GM12801 (cell line): ENCODE measurements at regions not wholly inside any gene's neighbourhood (a gene's known extent, or its start where the extent isn't known, plus 50 kb on each side); places are given as distances from the start of the nearest gene placed in this dataset.

Experiments used
- TF ChIP-seq, protein P1 (sequence below): IDR thresholded peaks from one replicate; pipeline ENCODE4 v1.5.1; 2011; ENCODE audit warnings: control low read depth; ENCODE audit not compliant: insufficient read length; ENCODE audit errors: extremely low read depth

DNA sequence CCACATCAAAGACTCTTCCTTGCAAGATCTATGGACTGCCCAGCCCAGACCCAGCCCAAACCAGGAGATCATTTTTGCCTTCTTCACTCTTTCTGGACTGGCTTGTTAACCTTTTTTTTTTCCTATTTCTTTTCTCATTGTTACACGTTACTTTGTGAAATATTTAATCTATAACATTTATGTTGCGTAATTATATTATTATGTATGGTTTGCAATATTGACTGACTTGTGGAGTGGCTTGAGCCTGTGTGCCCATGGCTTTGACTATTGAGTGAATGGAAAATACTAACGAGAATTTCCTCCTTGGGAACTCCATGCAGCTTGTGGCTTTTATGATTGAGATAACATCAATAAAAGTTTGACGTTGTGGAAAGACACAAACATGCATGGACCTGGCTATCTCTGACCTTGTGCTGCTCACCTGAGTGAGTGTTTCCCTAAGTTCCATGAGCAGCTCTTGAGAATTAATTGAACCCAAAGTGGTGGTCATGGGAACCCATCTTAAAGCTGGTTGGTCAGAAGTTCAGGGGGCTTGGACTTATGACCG is 1641.3 kb upstream of the LRRTM3 start:
- TF ChIP-seq, protein P1, sequence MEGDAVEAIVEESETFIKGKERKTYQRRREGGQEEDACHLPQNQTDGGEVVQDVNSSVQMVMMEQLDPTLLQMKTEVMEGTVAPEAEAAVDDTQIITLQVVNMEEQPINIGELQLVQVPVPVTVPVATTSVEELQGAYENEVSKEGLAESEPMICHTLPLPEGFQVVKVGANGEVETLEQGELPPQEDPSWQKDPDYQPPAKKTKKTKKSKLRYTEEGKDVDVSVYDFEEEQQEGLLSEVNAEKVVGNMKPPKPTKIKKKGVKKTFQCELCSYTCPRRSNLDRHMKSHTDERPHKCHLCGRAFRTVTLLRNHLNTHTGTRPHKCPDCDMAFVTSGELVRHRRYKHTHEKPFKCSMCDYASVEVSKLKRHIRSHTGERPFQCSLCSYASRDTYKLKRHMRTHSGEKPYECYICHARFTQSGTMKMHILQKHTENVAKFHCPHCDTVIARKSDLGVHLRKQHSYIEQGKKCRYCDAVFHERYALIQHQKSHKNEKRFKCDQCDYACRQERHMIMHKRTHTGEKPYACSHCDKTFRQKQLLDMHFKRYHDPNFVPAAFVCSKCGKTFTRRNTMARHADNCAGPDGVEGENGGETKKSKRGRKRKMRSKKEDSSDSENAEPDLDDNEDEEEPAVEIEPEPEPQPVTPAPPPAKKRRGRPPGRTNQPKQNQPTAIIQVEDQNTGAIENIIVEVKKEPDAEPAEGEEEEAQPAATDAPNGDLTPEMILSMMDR: no peak

DNA sequence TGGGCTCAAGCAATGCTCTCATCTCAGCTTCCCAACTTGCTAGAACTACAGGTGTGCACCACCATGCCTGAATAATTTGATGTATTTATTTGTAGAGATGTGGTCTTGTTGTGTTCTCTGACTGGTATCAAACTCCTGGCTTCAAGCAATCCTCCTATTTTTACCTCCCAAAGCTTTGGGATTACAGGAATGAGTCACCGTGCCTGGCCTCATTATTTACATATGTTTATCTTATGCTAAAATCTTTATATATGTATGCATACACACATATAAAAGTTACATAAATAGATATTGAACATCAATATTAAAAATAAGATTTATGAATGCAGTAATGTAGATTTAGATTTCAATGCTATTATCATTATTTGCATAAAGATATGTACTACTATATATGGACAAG is 1634.5 kb upstream of the LRRTM3 start:
- TF ChIP-seq, protein P1: no peak

DNA sequence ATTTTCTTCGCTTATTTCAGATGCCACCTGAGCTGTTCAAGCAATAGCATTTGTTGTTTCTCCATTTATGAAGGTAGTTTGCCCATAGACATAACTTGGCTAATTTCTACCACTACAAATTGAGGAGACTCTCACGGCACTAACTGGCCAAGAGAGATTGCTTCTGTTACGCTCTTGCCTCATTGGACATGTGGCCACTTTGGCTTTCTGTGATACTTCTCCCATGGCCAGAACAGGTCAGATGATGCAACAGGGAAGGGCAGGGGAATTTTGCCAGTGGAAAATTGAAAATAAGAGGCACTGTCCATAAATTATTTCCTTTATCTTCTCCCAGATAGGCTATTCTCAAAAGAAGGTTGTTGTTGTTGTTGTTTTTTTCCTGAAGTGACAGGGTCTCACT is 1633.3 kb upstream of the LRRTM3 start:
- TF ChIP-seq, protein P1: no peak

DNA sequence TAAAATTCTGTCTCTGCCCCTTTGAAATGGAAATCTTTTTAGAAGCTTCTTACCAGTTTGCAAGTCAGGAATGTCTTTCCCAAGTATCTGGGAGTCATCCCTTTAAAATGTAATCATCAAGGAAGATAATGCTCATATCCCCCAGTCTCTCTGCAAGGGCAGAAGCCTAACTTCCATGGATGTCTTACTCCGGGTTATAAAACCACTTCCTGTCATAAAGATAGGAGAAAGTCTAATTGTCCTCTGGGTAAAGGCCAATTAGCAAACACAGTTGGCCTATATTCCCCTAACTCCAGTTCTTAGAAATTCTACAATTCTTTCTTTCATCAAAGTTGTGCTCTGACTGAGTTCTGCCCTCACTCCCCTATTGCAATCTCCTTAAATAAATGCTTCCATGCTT is 1631.5 kb upstream of the LRRTM3 start:
- TF ChIP-seq, protein P1: no peak

DNA sequence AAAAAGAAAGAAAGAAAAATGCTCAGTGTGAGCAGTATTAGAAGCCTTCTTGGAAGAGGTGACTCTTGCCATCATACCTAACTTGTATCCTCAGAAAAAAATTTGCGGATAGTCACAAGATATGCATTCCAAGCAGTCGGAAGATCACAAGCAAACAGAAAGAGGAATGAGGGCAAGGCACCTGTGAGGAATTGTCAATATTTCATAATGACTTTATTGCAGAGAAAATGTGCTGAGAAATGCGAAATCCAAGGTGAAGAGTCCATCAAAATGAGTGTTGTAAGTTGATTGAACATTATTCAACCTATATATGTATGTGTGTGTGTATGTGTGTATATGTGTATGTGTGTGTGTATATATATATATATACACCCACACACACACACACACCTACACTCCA is 1624.7 kb upstream of the LRRTM3 start:
- TF ChIP-seq, protein P1: no peak

DNA sequence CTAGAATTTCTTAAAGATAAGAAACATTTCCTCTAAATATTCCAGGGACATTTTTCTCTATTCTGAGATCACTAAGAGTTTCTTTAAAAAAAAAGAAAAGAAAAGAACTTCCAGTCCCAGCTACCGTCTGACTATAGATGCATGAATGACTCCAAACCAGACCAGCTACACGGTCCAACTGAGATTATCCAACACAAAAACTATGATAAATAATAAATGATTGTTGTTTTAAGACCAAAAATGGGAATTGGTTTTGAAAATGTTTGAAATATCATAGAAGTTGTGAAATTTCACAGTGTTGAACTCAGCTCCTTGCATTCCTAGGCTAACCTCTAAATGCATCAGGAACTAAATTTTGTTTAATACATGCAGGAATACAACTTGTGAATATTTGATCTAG is 1619.6 kb upstream of the LRRTM3 start:
- TF ChIP-seq, protein P1: no peak

DNA sequence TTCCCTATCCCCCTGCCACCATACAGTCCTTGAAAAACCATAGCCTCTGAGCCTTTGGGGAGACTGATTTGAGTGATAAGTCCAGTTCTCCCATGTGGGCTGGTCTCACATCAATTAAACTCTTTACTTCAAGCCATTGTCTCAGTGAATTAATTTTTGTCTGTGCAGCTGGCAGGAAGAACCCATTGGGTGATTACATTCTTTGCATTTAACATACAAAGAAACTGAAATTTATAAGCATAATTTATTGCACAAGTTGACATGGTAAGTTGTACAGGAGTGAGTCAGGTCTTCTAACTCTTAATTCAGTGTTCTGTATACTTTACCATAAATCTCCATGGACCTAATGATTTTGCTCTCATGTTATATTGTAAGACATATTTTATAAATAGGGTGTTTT is 1613.0 kb upstream of the LRRTM3 start:
- TF ChIP-seq, protein P1: no peak
